Suprapubic skin (tissue), 4 donors: ENCODE measurements at regions not wholly inside any gene's neighbourhood (a gene's known extent, or its start where the extent isn't known, plus 50 kb on each side); places are given as distances from the start of the nearest gene placed in this dataset.

Experiments used
- DNase-seq, 2 donors: peaks; one replicate each; pipeline ENCODE4 v3.0.0-alpha.2; 2019; ENCODE audit warnings: low spot score in 2 of 2
- H3K27ac ChIP-seq: fragments of 200-600 bp; sonication (generic); one replicate; pipeline ENCODE4 v1.5.1; 2019
- H3K27me3 ChIP-seq: fragments of 200-600 bp; sonication (generic); one replicate; pipeline ENCODE4 v1.5.1; 2019
- H3K36me3 ChIP-seq: fragments of 200-600 bp; sonication (generic); one replicate; pipeline ENCODE4 v1.5.1; 2019
- H3K4me1 ChIP-seq: fragments of 200-600 bp; sonication (generic); one replicate; pipeline ENCODE4 v1.5.1; 2019
- H3K4me3 ChIP-seq: fragments of 200-600 bp; sonication (generic); one replicate; pipeline ENCODE4 v1.5.1; 2019; ENCODE audit warnings: mild to moderate bottlenecking
- H3K9me3 ChIP-seq: fragments of 200-600 bp; sonication (generic); one replicate; pipeline ENCODE4 v1.5.1; 2019
- EP300 ChIP-seq: sonication (generic); formaldehyde crosslinking; IDR thresholded peaks from one replicate; pipeline ENCODE4 v1.6.1; 2017; ENCODE audit warnings: antibody characterized with exemption
- POLR2A ChIP-seq, 2 donors: fragments of 450-650 bp; IDR thresholded peaks; one replicate each; pipeline ENCODE4 v1.6.1; 2017; ENCODE audit warnings: antibody characterized with exemption in 2 of 2, mild to moderate bottlenecking in 2 of 2, moderate library complexity in 2 of 2
- POLR2AphosphoS5 ChIP-seq, 3 donors: sonication (generic); formaldehyde crosslinking; IDR thresholded peaks; one replicate each; pipeline ENCODE4 v1.6.1; 2017; ENCODE audit warnings: antibody characterized with exemption in 3 of 3
- WGBS: methylation state at CpG from one replicate; pipeline ENCODE4 v1.1.5; 2018; 5-methylcytosine and 5-hydroxymethylcytosine counted together
- TF ChIP-seq, protein P1 (sequence below), 2 donors: fragments of 200-600 bp in 1 of 2; fragments of 450-650 bp in 1 of 2; sonication (generic) in 1 of 2; IDR thresholded peaks; one replicate each; pipeline ENCODE4 v1.5.1; 2016 to 2019; ENCODE audit warnings: antibody characterized with exemption in 2 of 2, mild to moderate bottlenecking in 1 of 2, moderate library complexity in 1 of 2

GRCh38 chr17:79164408-79164807 lies 89.8 kb downstream of the ENGASE start:
- no peak for TF ChIP-seq POLR2A (IDR thresholded peaks at IDR 0.05)
- TF ChIP-seq, protein P1, sequence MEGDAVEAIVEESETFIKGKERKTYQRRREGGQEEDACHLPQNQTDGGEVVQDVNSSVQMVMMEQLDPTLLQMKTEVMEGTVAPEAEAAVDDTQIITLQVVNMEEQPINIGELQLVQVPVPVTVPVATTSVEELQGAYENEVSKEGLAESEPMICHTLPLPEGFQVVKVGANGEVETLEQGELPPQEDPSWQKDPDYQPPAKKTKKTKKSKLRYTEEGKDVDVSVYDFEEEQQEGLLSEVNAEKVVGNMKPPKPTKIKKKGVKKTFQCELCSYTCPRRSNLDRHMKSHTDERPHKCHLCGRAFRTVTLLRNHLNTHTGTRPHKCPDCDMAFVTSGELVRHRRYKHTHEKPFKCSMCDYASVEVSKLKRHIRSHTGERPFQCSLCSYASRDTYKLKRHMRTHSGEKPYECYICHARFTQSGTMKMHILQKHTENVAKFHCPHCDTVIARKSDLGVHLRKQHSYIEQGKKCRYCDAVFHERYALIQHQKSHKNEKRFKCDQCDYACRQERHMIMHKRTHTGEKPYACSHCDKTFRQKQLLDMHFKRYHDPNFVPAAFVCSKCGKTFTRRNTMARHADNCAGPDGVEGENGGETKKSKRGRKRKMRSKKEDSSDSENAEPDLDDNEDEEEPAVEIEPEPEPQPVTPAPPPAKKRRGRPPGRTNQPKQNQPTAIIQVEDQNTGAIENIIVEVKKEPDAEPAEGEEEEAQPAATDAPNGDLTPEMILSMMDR (IDR thresholded peaks at IDR 0.05) = no peak
- no peak for TF ChIP-seq EP300
- TF ChIP-seq POLR2AphosphoS5 (IDR thresholded peaks at IDR 0.05) = no peak
- H3K4me1 ChIP-seq = no peaks in the 10 kb centered on the region
- WGBS = 81% methylated on average over 10 of the region's 16 CpGs
- peaks cover 99% of the 10 kb centered on the region for H3K27me3 ChIP-seq
- no peak overlapping the region for H3K4me3 ChIP-seq
- H3K9me3 ChIP-seq = no peaks in the 10 kb centered on the region
- no peak for DNase-seq
- H3K36me3 ChIP-seq = no peaks in the 10 kb centered on the region
- no peak overlapping the region for H3K27ac ChIP-seq

DNA sequence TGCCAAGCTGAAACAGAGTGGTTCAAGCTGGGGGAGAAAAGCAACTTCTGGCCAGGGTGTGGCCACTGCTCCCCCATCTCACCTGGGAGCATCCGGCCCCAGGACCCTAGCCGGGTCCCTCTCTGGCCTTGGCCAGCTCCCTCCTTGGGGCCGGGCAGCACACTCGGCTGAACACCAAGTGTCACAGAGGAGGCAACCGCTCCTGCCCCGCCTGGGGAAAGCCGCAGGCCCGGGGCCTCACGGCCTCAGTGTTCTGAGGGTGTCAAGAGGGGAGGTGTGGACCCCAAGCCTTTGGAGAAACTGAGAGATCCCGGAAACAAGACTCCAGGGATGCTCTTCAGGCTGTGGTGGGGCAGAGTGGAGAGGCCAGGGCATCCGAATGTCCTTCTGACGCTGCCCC lies 88.4 kb downstream of the ENGASE start:
- Histone ChIP-seq H3K4me1 (no peaks in the 10 kb centered on the region), H3K4me3 (no peak overlapping the region), H3K27me3 (peaks cover 99% of the 10 kb centered on the region), H3K9me3 (no peaks in the 10 kb centered on the region), H3K36me3 (no peaks in the 10 kb centered on the region), H3K27ac (no peak overlapping the region)
- 75% methylated on average over 5 of the region's 12 CpGs for WGBS
- TF ChIP-seq, protein P1 (IDR thresholded peaks at IDR 0.05) = no peak
- no peak for TF ChIP-seq EP300
- no peak for TF ChIP-seq POLR2AphosphoS5 (IDR thresholded peaks at IDR 0.05)
- TF ChIP-seq POLR2A (IDR thresholded peaks at IDR 0.05) = no peak
- DNase-seq = no peak

GRCh38 chr17:79162012-79162963 lies 87.7 kb downstream of the ENGASE start:
- Histone ChIP-seq H3K27ac (no peak overlapping the region), H3K4me3 (no peak overlapping the region), H3K9me3 (no peaks in the 10 kb centered on the region), H3K4me1 (no peaks in the 10 kb centered on the region), H3K36me3 (no peaks in the 10 kb centered on the region), H3K27me3 (peaks cover 99% of the 10 kb centered on the region)
- TF ChIP-seq EP300 (no peak), POLR2AphosphoS5 (IDR thresholded peaks at IDR 0.05) (no peak), POLR2A (IDR thresholded peaks at IDR 0.05) (no peak)
- TF ChIP-seq, protein P1 (IDR thresholded peaks at IDR 0.05) = no peak
- WGBS = 46% methylated on average over 23 of the region's 26 CpGs
- no peak for DNase-seq

DNA sequence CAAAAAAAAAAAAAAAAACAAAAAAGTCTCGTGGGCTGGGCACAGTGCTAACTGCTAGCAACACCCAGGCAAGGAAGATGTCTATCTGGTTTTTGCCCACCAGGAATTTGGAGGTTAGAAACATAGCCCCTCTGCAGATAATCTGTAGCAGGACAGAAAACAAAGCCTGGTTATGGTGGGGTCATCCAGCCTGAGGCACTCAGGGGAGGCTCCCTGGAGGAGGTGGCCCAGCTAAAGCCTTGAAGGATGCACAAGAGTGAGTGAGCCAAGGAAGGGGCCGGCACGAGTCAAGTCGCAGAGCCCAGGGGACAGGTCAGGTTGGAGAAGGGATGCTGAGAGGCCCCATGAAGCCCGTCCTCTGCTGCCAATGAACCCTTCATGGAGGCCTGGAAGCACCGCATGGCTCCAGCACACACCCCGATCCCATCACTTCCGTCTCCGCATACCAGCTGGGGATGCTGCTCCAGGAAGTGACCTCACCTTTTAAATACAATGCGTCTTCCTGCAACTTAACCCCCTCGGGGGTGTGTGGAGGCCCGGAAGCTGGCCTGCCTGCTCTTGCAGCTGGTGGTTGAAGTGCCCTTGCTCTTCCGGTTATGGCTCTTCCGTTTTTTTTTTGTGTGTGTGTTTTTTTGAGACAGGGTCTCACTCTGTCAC lies 86.5 kb downstream of the ENGASE start:
- H3K27me3 ChIP-seq = peaks cover 99% of the 10 kb centered on the region

More for the DNA sequence above, 86.5 kb downstream of the ENGASE start:
- TF ChIP-seq POLR2AphosphoS5 (IDR thresholded peaks at IDR 0.05) (no peak), EP300 (no peak), POLR2A (IDR thresholded peaks at IDR 0.05) (no peak)
- TF ChIP-seq, protein P1 (IDR thresholded peaks at IDR 0.05) = no peak
- no peaks in the 10 kb centered on the region for H3K36me3 ChIP-seq
- H3K4me3 ChIP-seq = no peak overlapping the region
- no peaks in the 10 kb centered on the region for H3K4me1 ChIP-seq
- H3K9me3 ChIP-seq = no peaks in the 10 kb centered on the region
- 42% methylated on average over 14 of the region's 14 CpGs for WGBS
- H3K27ac ChIP-seq = no peak overlapping the region
- DNase-seq = no peak
